ENCODE measurements at regions not wholly inside any gene's neighbourhood (a gene's known extent, or its start where the extent isn't known, plus 50 kb on each side); places are given as distances from the start of the nearest gene placed in this dataset.

DNA sequence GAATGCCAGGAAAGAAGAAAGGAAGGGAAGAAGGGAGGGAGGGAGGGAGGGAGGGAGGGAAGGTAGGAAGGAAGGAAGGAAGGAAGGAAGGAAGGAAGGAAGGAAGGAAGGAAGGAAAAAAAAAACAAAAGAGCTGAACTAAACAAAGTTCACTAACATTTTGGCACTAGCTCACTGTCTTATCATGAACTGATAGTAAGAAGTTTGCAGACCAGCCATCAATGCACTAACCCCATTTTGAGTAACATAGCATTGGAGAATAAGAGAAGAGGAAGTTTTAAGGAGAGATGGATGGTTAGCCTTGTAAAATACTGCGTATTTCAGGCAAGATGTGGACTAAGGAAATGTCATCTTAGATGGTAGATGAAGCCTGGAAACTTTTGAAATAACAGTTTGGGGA is 1136.0 kb downstream of the FLRT2 start:
- no peak for TF ChIP-seq EZH2 (IDR thresholded peaks at IDR 0.05; ENCODE audit: borderline replicate concordance, low read depth, low read length, poor library complexity, severe bottlenecking)
- TF ChIP-seq, protein P1, sequence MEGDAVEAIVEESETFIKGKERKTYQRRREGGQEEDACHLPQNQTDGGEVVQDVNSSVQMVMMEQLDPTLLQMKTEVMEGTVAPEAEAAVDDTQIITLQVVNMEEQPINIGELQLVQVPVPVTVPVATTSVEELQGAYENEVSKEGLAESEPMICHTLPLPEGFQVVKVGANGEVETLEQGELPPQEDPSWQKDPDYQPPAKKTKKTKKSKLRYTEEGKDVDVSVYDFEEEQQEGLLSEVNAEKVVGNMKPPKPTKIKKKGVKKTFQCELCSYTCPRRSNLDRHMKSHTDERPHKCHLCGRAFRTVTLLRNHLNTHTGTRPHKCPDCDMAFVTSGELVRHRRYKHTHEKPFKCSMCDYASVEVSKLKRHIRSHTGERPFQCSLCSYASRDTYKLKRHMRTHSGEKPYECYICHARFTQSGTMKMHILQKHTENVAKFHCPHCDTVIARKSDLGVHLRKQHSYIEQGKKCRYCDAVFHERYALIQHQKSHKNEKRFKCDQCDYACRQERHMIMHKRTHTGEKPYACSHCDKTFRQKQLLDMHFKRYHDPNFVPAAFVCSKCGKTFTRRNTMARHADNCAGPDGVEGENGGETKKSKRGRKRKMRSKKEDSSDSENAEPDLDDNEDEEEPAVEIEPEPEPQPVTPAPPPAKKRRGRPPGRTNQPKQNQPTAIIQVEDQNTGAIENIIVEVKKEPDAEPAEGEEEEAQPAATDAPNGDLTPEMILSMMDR (conservative IDR thresholded peaks at IDR 0.05; ENCODE audit: low read depth, low read length), result no peak
